VCaP (cell line): ENCODE measurements at regions not wholly inside any gene's neighbourhood (a gene's known extent, or its start where the extent isn't known, plus 50 kb on each side); places are given as distances from the start of the nearest gene placed in this dataset.
A peak's percentile ranks its signal among the peaks of the same experiment; 100 is the strongest.

ENCODE experiments used
- H3K27ac ChIP-seq: fragments of 450-650 bp; 2 replicates; pipeline ENCODE4 v1.5.1; 2017
- TF ChIP-seq, protein P1 (sequence below): fragments of 450-650 bp; conservative IDR thresholded peaks from 2 replicates; pipeline ENCODE4 v1.5.1; 2017; ENCODE audit warnings: mild to moderate bottlenecking, moderate library complexity

DNA sequence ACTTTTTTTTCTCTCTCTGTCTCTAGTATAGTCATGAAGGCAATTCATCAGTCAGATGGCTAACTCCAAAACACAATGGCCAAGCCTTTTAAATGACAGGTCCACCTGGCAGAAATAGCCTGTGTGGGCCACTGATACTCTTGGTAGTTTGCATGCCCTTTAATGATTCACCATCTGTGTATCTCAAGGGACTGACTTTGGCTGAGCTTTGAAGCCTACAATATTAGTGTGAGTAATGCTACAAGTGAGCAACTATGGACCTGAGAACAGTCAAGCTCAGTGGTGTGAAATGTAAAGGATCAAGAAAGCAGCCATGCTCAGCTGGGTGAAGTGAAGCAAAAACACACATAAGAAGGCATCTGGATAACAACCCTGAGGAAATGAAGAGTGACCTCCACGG, 506.9 kb downstream of the TLE1 start:
- TF ChIP-seq, protein P1, sequence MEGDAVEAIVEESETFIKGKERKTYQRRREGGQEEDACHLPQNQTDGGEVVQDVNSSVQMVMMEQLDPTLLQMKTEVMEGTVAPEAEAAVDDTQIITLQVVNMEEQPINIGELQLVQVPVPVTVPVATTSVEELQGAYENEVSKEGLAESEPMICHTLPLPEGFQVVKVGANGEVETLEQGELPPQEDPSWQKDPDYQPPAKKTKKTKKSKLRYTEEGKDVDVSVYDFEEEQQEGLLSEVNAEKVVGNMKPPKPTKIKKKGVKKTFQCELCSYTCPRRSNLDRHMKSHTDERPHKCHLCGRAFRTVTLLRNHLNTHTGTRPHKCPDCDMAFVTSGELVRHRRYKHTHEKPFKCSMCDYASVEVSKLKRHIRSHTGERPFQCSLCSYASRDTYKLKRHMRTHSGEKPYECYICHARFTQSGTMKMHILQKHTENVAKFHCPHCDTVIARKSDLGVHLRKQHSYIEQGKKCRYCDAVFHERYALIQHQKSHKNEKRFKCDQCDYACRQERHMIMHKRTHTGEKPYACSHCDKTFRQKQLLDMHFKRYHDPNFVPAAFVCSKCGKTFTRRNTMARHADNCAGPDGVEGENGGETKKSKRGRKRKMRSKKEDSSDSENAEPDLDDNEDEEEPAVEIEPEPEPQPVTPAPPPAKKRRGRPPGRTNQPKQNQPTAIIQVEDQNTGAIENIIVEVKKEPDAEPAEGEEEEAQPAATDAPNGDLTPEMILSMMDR, result no peak
- no peak overlapping the region for H3K27ac ChIP-seq

DNA sequence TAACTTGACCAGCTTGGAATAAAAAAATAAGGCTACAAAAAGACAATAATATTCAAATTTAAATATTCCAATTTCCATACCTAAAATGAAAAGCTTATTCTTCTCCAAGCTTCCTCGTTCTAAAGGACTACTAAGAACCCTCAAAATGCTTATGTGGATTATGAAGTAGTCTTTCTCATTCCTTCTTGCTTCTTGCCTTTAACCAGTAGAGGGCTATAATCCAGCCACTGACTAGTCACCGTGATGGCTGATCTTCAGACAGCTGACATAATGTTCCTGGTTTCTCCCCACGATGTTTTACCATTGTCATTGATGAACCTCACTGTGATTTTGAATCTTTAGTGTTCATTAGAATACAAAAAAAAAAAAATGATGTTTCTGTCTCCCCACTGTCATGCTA, 515.3 kb downstream of the TLE1 start:
- H3K27ac ChIP-seq, result no peak overlapping the region
- TF ChIP-seq, protein P1, result peak; percentile 25; the same call in 1 of the 2 replicates

DNA sequence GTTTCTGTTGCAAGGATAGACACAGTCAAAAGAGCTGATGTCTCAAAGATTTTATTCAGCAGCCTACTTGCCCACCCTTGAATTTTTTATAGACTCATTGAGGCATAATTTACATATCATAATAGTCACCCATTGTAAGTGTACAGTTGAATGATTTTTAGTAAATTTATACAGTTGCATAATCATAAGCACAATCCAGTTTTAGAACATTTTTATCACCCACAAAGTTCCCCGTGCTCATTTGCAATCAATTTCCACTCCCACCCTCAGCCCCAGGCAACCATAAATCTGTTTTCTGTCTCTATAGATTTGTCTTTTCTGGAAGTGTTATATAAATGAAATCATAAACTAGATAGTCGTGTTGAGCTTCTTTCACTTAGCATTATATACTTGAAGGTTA, 517.7 kb downstream of the TLE1 start:
- TF ChIP-seq, protein P1, result no peak
- H3K27ac ChIP-seq, result no peak overlapping the region

DNA sequence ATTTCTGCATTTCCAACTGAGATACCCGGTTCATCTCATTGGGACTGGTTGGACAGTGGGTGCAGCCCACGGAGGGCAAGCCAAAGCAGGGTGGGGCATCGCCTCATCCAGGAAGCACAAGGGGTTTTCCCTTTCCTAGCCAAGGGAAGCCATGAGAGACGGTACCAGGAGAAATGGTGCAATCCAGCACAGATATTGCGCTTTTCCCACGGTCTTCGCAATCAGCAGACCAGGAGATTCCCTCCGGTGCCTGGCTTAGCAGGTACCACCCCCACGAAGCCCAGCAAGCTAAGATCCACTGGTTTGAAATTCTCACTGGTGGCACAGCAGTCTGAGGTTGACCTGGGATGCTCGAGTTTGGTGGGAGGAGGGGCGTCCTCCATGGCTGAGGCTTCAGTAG, 527.0 kb downstream of the TLE1 start:
- no peak overlapping the region for H3K27ac ChIP-seq
- TF ChIP-seq, protein P1, result no peak

DNA sequence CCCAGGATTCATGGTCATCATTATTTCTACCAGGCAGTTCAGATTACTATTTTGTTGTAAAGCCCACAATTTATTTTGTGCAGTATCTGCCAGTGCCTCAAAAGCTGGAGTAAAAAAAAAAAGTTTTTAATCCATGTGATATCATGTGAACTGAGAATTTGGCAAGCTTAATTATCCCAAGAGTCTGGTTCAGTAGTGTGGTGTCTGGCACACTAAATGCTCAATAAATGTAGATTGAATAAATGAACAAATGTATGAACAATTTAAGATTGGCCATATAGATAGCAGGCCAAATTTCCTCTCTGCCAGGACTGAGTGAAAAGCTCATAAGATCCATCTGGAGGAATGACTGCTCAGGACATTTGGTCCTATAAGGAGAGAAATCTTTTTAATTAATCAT, 533.0 kb downstream of the TLE1 start:
- TF ChIP-seq, protein P1, result no peak
- H3K27ac ChIP-seq, result no peak overlapping the region

DNA sequence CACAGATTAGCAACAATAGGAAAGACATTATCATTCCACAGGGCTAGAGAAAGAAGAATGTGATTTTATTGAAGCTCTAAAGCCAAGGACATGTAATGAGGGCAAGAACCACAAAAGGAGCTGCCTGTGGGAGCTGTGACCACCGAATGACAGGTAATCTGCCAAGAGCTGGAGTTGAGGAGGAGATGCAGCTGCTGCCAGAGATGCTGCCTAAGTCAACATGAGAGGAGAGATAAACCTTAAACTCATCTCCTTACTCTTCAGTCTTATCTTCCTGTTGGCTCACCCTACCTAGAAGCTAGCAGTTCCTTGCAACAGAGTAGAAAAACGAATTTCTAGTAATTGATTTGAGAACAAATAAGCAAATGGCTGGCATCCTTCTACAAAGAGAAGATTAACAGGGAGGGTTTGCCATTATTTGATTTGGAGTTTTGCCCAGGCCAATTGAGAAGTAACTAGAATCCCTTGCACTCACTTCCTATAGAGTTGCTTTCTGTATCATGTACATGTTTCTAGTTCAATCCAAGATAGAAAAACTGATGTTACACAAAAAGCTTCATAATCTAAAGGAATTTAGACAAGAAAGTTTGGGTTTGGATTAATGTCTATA, 539.2 kb downstream of the TLE1 start:
- TF ChIP-seq, protein P1, result no peak

DNA sequence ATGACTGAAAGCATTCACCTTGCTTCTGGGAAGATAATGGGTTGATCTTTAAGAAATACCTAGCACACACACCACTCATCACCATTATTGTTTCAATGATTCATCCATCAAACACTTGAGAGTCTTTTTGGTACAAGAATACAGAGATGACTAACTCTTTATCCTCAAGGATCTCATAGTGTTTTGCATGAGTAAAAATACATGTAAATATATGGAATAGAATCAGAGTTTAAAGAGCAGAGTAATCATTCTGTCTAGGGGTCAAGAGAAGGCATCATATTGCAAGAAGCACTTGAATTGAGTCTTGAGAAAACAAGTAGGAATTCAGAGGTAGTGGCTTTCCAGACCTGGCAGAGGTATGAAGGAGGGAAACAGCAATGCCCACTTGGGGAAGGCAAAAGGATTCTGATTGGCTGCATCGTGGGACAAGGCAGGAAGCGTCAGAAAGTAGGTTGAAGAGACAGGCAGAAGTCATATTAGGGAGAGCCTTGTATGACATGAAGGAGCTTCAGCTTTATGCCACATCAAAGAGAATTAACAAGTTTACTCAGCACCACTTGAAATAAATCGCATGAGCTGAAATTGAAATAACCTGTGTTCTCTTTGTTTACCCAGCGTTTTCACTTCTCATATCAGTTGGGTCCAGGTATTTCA, 542.5 kb downstream of the TLE1 start:
- TF ChIP-seq, protein P1, result no peak
- peak overlapping the region; percentile 47; the same call in 1 of the 2 replicates for H3K27ac ChIP-seq

More for the DNA sequence above, 539.2 kb downstream of the TLE1 start:
- peak overlapping the region; percentile 24; the same call in 1 of the 2 replicates for H3K27ac ChIP-seq
